ENCODE measurements at regions not wholly inside any gene's neighbourhood (a gene's known extent, or its start where the extent isn't known, plus 50 kb on each side); places are given as distances from the start of the nearest gene placed in this dataset.

- Histone ChIP-seq H3K36me3 (ENCODE audit: low read depth, missing control alignments) (no peaks in the 10 kb centered on the region), H3K9me3 (no peaks in the 10 kb centered on the region), H3K4me1 (peaks cover 72% of the 10 kb centered on the region), H3K4me3 (no peak overlapping the region), H3K27ac (peak overlapping the region; percentile 84 to 86), H3K27me3 (no peaks in the 10 kb centered on the region)
- no peak for TF ChIP-seq CTCF (IDR thresholded peaks at IDR 0.05)
- WGBS, 2 donors = 35 to 52% methylated on average over 9 of the region's 9 CpGs
- intact Hi-C loops (cut with DNase I; ENCODE audit: low total_unique reads) = loop anchor here (5.0 to 10.0 kb wide), 3 partner anchors 75 to 457 kb away; no protein-coding TSS in a partner anchor
- peak; percentile 81 for DNase-seq
Observed at GRCh38 chr7:25849500-25850184, 302.4 kb upstream of the NFE2L3 start.

- H3K27ac ChIP-seq = peak overlapping the region; percentile 84 to 86
- peaks cover 71% of the 10 kb centered on the region for H3K4me1 ChIP-seq
- no peaks in the 10 kb centered on the region for H3K36me3 ChIP-seq (ENCODE audit: low read depth, missing control alignments)
- no peaks in the 10 kb centered on the region for H3K9me3 ChIP-seq
- no peaks in the 10 kb centered on the region for H3K27me3 ChIP-seq
- DNase-seq = no peak
- TF ChIP-seq POLR2A (IDR thresholded peaks at IDR 0.05) (no peak), CTCF (IDR thresholded peaks at IDR 0.05) (no peak)
- intact Hi-C loops (cut with DNase I; ENCODE audit: low total_unique reads) = loop anchor here (5.0 kb wide), 2 partner anchors 283 to 458 kb away; no protein-coding TSS in a partner anchor
- H3K4me3 ChIP-seq = no peak overlapping the region
Observed at GRCh38 chr7:25850216-25850615, 301.8 kb upstream of the NFE2L3 start.

GRCh38 chr7:25850735-25851134 is 301.3 kb upstream of the NFE2L3 start:
- H3K4me1 ChIP-seq = peaks cover 66% of the 10 kb centered on the region
- WGBS, 2 donors = 60 to 71% methylated on average over 8 of the region's 8 CpGs
- no peaks in the 10 kb centered on the region for H3K36me3 ChIP-seq (ENCODE audit: low read depth, missing control alignments)
- H3K9me3 ChIP-seq = no peaks in the 10 kb centered on the region
- H3K4me3 ChIP-seq = peak overlapping the region in 1 of 2 donors; percentile 11
- DNase-seq = no peak
- H3K27ac ChIP-seq = peak overlapping the region; percentile 84 to 86
- no peak for TF ChIP-seq POLR2A (IDR thresholded peaks at IDR 0.05)
- TF ChIP-seq CTCF (IDR thresholded peaks at IDR 0.05) = no peak
- intact Hi-C loops (cut with DNase I; ENCODE audit: low total_unique reads) = loop anchor here (5.0 kb wide), 2 partner anchors 283 to 458 kb away; no protein-coding TSS in a partner anchor
- no peaks in the 10 kb centered on the region for H3K27me3 ChIP-seq

- Histone ChIP-seq H3K27ac (peak overlapping the region; percentile 78 to 84), H3K4me3 (peak overlapping the region; percentile 13 to 40), H3K27me3 (no peaks in the 10 kb centered on the region), H3K36me3 (ENCODE audit: low read depth, missing control alignments) (no peaks in the 10 kb centered on the region), H3K9me3 (no peaks in the 10 kb centered on the region), H3K4me1 (peaks cover 61% of the 10 kb centered on the region)
- 23 to 31% methylated on average over 31 to 33 of the region's 33 CpGs for WGBS, 2 donors
- TF ChIP-seq CTCF (IDR thresholded peaks at IDR 0.05) (peak; percentile 84 to 94 (median 94)), POLR2A (IDR thresholded peaks at IDR 0.05) (no peak)
- intact Hi-C loops (cut with DNase I; ENCODE audit: low total_unique reads) = loop anchor here (5.0 kb wide), 2 partner anchors 284 to 459 kb away; no protein-coding TSS in a partner anchor
- peak; percentile 93 for DNase-seq
Observed at GRCh38 chr7:25851332-25852210, 300.4 kb upstream of the NFE2L3 start.

Data from testis (tissue), 2 donors.